ENCODE measurements at regions not wholly inside any gene's neighbourhood (a gene's known extent, or its start where the extent isn't known, plus 50 kb on each side); places are given as distances from the start of the nearest gene placed in this dataset.

DNA sequence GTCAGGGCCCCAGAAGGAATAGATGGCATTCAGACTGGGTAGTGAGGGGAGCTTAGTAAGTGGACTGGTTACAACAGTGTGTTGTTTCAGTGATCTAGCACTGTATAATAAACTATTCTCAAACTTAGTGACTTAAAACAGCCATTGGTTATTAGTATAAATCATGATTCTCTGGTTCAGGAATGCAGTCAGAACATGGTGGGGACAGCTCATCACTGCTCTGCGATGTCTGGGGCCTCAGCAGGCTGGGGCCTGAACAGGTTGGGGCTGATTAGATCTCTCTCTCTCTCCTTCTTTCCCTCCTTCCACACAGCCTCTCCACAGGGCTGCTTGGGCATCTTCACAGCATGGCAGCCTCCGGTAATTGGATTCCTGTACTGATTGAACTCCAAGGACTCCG lies 160.4 kb downstream of the GATB start:
- WGBS = 90% methylated on average over 3 of the region's 3 CpGs
- H3K9ac ChIP-seq (ENCODE audit: low read depth in 1 of 2, low read length in 2 of 2) = no peak overlapping the region
- no peaks in the 10 kb centered on the region for H3K27me3 ChIP-seq (ENCODE audit: control insufficient read depth in 4 of 4, insufficient read depth in 4 of 4, low read length in 3 of 4)
- no peak overlapping the region for H3K27ac ChIP-seq (ENCODE audit: low read depth in 1 of 2, low read length in 2 of 2)
- no peaks in the 10 kb centered on the region for H3K36me3 ChIP-seq (ENCODE audit: control insufficient read depth in 4 of 4, insufficient read depth in 3 of 4, low read depth in 1 of 4, low read length in 3 of 4)
- TF ChIP-seq HNF4G (IDR thresholded peaks at IDR 0.05) (no peak), GABPA (IDR thresholded peaks at IDR 0.05 in 1 of 2, conservative IDR thresholded peaks at IDR 0.05 in 1 of 2) (no peak), NR2F2 (IDR thresholded peaks at IDR 0.05) (no peak), HNF4A (conservative IDR thresholded peaks at IDR 0.05) (no peak), JUND (IDR thresholded peaks at IDR 0.05) (no peak), FOXA1 (IDR thresholded peaks at IDR 0.05) (no peak), FOXA2 (IDR thresholded peaks at IDR 0.05) (no peak), SP1 (IDR thresholded peaks at IDR 0.05) (no peak), RAD21 (IDR thresholded peaks at IDR 0.05) (no peak), RXRA (IDR thresholded peaks at IDR 0.05) (no peak), YY1 (IDR thresholded peaks at IDR 0.05) (no peak)
- TF ChIP-seq, protein P1, sequence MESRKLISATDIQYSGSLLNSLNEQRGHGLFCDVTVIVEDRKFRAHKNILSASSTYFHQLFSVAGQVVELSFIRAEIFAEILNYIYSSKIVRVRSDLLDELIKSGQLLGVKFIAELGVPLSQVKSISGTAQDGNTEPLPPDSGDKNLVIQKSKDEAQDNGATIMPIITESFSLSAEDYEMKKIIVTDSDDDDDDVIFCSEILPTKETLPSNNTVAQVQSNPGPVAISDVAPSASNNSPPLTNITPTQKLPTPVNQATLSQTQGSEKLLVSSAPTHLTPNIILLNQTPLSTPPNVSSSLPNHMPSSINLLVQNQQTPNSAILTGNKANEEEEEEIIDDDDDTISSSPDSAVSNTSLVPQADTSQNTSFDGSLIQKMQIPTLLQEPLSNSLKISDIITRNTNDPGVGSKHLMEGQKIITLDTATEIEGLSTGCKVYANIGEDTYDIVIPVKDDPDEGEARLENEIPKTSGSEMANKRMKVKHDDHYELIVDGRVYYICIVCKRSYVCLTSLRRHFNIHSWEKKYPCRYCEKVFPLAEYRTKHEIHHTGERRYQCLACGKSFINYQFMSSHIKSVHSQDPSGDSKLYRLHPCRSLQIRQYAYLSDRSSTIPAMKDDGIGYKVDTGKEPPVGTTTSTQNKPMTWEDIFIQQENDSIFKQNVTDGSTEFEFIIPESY (IDR thresholded peaks at IDR 0.05) = no peak
- TF ChIP-seq, protein P2, sequence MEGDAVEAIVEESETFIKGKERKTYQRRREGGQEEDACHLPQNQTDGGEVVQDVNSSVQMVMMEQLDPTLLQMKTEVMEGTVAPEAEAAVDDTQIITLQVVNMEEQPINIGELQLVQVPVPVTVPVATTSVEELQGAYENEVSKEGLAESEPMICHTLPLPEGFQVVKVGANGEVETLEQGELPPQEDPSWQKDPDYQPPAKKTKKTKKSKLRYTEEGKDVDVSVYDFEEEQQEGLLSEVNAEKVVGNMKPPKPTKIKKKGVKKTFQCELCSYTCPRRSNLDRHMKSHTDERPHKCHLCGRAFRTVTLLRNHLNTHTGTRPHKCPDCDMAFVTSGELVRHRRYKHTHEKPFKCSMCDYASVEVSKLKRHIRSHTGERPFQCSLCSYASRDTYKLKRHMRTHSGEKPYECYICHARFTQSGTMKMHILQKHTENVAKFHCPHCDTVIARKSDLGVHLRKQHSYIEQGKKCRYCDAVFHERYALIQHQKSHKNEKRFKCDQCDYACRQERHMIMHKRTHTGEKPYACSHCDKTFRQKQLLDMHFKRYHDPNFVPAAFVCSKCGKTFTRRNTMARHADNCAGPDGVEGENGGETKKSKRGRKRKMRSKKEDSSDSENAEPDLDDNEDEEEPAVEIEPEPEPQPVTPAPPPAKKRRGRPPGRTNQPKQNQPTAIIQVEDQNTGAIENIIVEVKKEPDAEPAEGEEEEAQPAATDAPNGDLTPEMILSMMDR (IDR thresholded peaks at IDR 0.05; ENCODE audit: low read depth, low read length, missing input control) = no peak
- TF ChIP-seq, protein P3, sequence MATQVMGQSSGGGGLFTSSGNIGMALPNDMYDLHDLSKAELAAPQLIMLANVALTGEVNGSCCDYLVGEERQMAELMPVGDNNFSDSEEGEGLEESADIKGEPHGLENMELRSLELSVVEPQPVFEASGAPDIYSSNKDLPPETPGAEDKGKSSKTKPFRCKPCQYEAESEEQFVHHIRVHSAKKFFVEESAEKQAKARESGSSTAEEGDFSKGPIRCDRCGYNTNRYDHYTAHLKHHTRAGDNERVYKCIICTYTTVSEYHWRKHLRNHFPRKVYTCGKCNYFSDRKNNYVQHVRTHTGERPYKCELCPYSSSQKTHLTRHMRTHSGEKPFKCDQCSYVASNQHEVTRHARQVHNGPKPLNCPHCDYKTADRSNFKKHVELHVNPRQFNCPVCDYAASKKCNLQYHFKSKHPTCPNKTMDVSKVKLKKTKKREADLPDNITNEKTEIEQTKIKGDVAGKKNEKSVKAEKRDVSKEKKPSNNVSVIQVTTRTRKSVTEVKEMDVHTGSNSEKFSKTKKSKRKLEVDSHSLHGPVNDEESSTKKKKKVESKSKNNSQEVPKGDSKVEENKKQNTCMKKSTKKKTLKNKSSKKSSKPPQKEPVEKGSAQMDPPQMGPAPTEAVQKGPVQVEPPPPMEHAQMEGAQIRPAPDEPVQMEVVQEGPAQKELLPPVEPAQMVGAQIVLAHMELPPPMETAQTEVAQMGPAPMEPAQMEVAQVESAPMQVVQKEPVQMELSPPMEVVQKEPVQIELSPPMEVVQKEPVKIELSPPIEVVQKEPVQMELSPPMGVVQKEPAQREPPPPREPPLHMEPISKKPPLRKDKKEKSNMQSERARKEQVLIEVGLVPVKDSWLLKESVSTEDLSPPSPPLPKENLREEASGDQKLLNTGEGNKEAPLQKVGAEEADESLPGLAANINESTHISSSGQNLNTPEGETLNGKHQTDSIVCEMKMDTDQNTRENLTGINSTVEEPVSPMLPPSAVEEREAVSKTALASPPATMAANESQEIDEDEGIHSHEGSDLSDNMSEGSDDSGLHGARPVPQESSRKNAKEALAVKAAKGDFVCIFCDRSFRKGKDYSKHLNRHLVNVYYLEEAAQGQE (IDR thresholded peaks at IDR 0.05) = no peak
- TF ChIP-seq, protein P4, sequence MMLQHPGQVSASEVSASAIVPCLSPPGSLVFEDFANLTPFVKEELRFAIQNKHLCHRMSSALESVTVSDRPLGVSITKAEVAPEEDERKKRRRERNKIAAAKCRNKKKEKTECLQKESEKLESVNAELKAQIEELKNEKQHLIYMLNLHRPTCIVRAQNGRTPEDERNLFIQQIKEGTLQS (IDR thresholded peaks at IDR 0.05) = no peak
- no peak for DNase-seq (ENCODE audit: low spot score)
- H3K9me3 ChIP-seq (ENCODE audit: control insufficient read depth in 4 of 4, low read length in 3 of 4) = no peaks in the 10 kb centered on the region
- H3K4me3 ChIP-seq (ENCODE audit: low read depth in 1 of 3, low read length in 3 of 3) = no peak overlapping the region
- H3K4me1 ChIP-seq (ENCODE audit: control insufficient read depth in 4 of 4, insufficient read depth in 4 of 4, low read length in 3 of 4) = no peaks in the 10 kb centered on the region

DNA sequence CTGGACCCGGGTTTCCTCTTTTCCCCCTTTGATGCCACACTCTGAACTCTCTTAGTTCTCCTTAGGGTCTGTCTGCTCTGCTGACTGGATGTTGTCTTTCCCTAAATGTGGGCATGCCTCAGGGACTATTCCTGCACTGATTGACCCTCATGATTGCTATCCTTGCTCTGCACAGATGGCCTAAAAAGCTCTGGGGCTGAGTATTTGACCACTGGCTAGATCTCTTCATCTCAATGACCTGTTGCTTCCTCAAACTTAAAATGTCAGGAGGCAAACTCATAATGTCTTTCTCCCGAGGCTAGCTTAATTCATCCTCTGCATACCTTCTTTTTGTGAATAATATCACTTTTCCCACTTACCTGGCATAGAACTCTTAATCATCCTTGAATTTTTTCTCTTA lies 157.4 kb downstream of the GATB start:
- Histone ChIP-seq H3K9ac (ENCODE audit: low read depth in 1 of 2, low read length in 2 of 2) (no peak overlapping the region), H3K4me1 (ENCODE audit: control insufficient read depth in 4 of 4, insufficient read depth in 4 of 4, low read length in 3 of 4) (no peaks in the 10 kb centered on the region), H3K4me3 (ENCODE audit: low read depth in 1 of 3, low read length in 3 of 3) (no peak overlapping the region), H3K27ac (ENCODE audit: low read depth in 1 of 2, low read length in 2 of 2) (no peak overlapping the region), H3K9me3 (ENCODE audit: control insufficient read depth in 4 of 4, low read length in 3 of 4) (no peaks in the 10 kb centered on the region), H3K27me3 (ENCODE audit: control insufficient read depth in 4 of 4, insufficient read depth in 4 of 4, low read length in 3 of 4) (no peaks in the 10 kb centered on the region), H3K36me3 (ENCODE audit: control insufficient read depth in 4 of 4, insufficient read depth in 3 of 4, low read depth in 1 of 4, low read length in 3 of 4) (no peaks in the 10 kb centered on the region)
- 85% methylated on average over 2 of the region's 2 CpGs for WGBS
- TF ChIP-seq RXRA (IDR thresholded peaks at IDR 0.05) (no peak), SP1 (IDR thresholded peaks at IDR 0.05) (no peak), TAF1 (conservative IDR thresholded peaks at IDR 0.05) (no peak), HNF4A (conservative IDR thresholded peaks at IDR 0.05) (no peak), GABPA (IDR thresholded peaks at IDR 0.05 in 1 of 2, conservative IDR thresholded peaks at IDR 0.05 in 1 of 2) (no peak), JUND (IDR thresholded peaks at IDR 0.05) (no peak), HNF4G (IDR thresholded peaks at IDR 0.05) (no peak), RAD21 (IDR thresholded peaks at IDR 0.05) (no peak), FOXA2 (IDR thresholded peaks at IDR 0.05) (no peak), YY1 (IDR thresholded peaks at IDR 0.05) (no peak), EGR1 (IDR thresholded peaks at IDR 0.05; ENCODE audit: low read depth in 2 of 2) (no peak), FOXA1 (IDR thresholded peaks at IDR 0.05) (no peak), NR2F2 (IDR thresholded peaks at IDR 0.05) (no peak)
- TF ChIP-seq, protein P4 (IDR thresholded peaks at IDR 0.05) = no peak
- TF ChIP-seq, protein P3 (IDR thresholded peaks at IDR 0.05) = no peak
- TF ChIP-seq, protein P5, sequence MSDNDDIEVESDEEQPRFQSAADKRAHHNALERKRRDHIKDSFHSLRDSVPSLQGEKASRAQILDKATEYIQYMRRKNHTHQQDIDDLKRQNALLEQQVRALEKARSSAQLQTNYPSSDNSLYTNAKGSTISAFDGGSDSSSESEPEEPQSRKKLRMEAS (IDR thresholded peaks at IDR 0.05) = no peak
- no peak for DNase-seq (ENCODE audit: low spot score)
